A549 (cell line): ENCODE measurements at regions not wholly inside any gene's neighbourhood (a gene's known extent, or its start where the extent isn't known, plus 50 kb on each side); places are given as distances from the start of the nearest gene placed in this dataset.

Experiments used
- ATAC-seq, 2 experiments: fragments of 200-7000 bp in 1 of 2; fragments of >200 bp in 1 of 2; cut with Nextera tagmentation in 1 of 2; cut with Tn5 transposase in 1 of 2; 3 replicates each; pipeline versions ENCODE4 v1.8.0 to v1.9.1; 2018 to 2020; ENCODE audit warnings: mild to moderate bottlenecking in 1 of 2, moderate library complexity in 1 of 2
- CTCF ChIA-PET: fragments of 300-600 bp; sonication (Branson Sonifier 250); formaldehyde crosslinking; extraction: SDS; loops from one replicate; lab custom pipeline; 2021; ENCODE audit warnings: antibody characterized with exemption, inconsistent platforms; lab: Yijun Ruan, JAX
- POLR2A ChIA-PET: fragments of 350-600 bp; formaldehyde crosslinking; extraction: SDS; loops from one replicate; lab custom pipeline; 2021; ENCODE audit warnings: antibody characterized with exemption, inconsistent platforms; lab: Yijun Ruan, JAX
- DNase-seq, 2 experiments: peaks; one replicate each; pipeline versions ENCODE4 v3.0.0 to v3.0.0-alpha.2; 2011 to 2016; ENCODE audit warnings: low read depth in 1 of 2, low spot score in 1 of 2
- FAIRE-seq: peaks from 2 replicates; lab custom pipeline; 2011; peaks lifted over from hg19 to GRCh38; lab: Jason Lieb, UNC
- H3K27ac ChIP-seq, 2 experiments: fragments of >200 bp; sonication (Bioruptor Twin); formaldehyde crosslinking; 3 replicates each; pipeline ENCODE4 v1.5.1; 2016 to 2017
- H3K4me1 ChIP-seq: fragments of >200 bp; sonication (Bioruptor Twin); formaldehyde crosslinking; 3 replicates; pipeline ENCODE4 v1.6.1; 2016
- H3K4me2 ChIP-seq: fragments of >200 bp; sonication (Bioruptor Twin); formaldehyde crosslinking; 3 replicates; pipeline ENCODE4 v1.6.1; 2016
- H3K4me3 ChIP-seq: fragments of >200 bp; sonication (Bioruptor Twin); formaldehyde crosslinking; 3 replicates; pipeline ENCODE4 v1.5.1; 2016
- H3K9me3 ChIP-seq: fragments of >200 bp; sonication (Bioruptor Twin); formaldehyde crosslinking; 3 replicates; pipeline ENCODE4 v1.6.1; 2016
- BCL3 ChIP-seq: fragments of >200 bp; sonication (Bioruptor Twin); formaldehyde crosslinking; IDR thresholded peaks from 3 replicates; pipeline ENCODE4 v1.6.1; 2016
- BHLHE40 ChIP-seq: IDR thresholded peaks from 2 replicates; pipeline ENCODE4 v1.6.1; 2012; ENCODE audit warnings: low read depth, low read length, inconsistent platforms
- CHD2 ChIP-seq: fragments of 150-350 bp; IDR thresholded peaks from 2 replicates; pipeline ENCODE4 v1.6.1; 2014; ENCODE audit warnings: low read length; ENCODE audit not compliant: partially characterized antibody
- E2F6 ChIP-seq: IDR thresholded peaks from 2 replicates; pipeline ENCODE4 v1.6.1; 2012; ENCODE audit warnings: low read depth, borderline replicate concordance
- EHF ChIP-seq: fragments of 250-450 bp; sonication (Bioruptor Pico); IDR thresholded peaks from 2 replicates; pipeline ENCODE4 v1.5.0; 2020; ENCODE audit warnings: mild to moderate bottlenecking
- EP300 ChIP-seq, 2 experiments: fragments of >200 bp; sonication (Bioruptor Twin); formaldehyde crosslinking; IDR thresholded peaks; 2 replicates in 1 of 2; 3 replicates in 1 of 2; pipeline ENCODE4 v1.6.1; 2016 to 2017
- KDM1A ChIP-seq: fragments of 200-600 bp; sonication (generic); IDR thresholded peaks from 2 replicates; pipeline ENCODE4 v1.6.1; 2016; ENCODE audit warnings: low read depth, mild to moderate bottlenecking
- KDM5A ChIP-seq: fragments of 200-600 bp; sonication (generic); IDR thresholded peaks from 2 replicates; pipeline ENCODE4 v1.6.1; 2016; ENCODE audit warnings: antibody characterized with exemption, mild to moderate bottlenecking
- MAZ ChIP-seq: fragments of 150-350 bp; IDR thresholded peaks from 2 replicates; pipeline ENCODE4 v1.6.1; 2014; ENCODE audit warnings: antibody characterized with exemption, low read depth, low read length, borderline replicate concordance
- NFE2L2 ChIP-seq: fragments of 150-350 bp; conservative IDR thresholded peaks from 2 replicates; pipeline ENCODE4 v1.6.1; 2014; ENCODE audit warnings: low read length
- NPAS2 ChIP-seq: fragments of 250-450 bp; sonication (Bioruptor Pico); IDR thresholded peaks from 2 replicates; pipeline ENCODE4 v1.8.0; 2022; ENCODE audit warnings: mild to moderate bottlenecking, moderate library complexity, borderline replicate concordance
- PHF8 ChIP-seq: fragments of 200-600 bp; sonication (generic); IDR thresholded peaks from 2 replicates; pipeline ENCODE4 v1.6.1; 2016; ENCODE audit warnings: low read depth, mild to moderate bottlenecking, antibody characterized with exemption, moderate library complexity, borderline replicate concordance
- RAD21 ChIP-seq, 2 experiments: fragments of >200 bp in 1 of 2; sonication (Bioruptor Twin) in 1 of 2; formaldehyde crosslinking in 1 of 2; IDR thresholded peaks in 1 of 2; conservative IDR thresholded peaks in 1 of 2; 2 replicates in 1 of 2; 3 replicates in 1 of 2; pipeline ENCODE4 v1.6.1; 2012 to 2018; ENCODE audit warnings: inconsistent platforms in 1 of 2
- RCOR1 ChIP-seq: fragments of 150-350 bp; IDR thresholded peaks from 2 replicates; pipeline ENCODE4 v1.6.1; 2014; ENCODE audit warnings: antibody characterized with exemption, low read length, low read depth
- RFX5 ChIP-seq: fragments of 450-650 bp; IDR thresholded peaks from 2 replicates; pipeline ENCODE4 v1.7.1; 2014; ENCODE audit warnings: antibody characterized with exemption, mild to moderate bottlenecking, moderate library complexity
- TP53 ChIP-seq: fragments of 250-450 bp; sonication (Bioruptor Pico); IDR thresholded peaks from 2 replicates; pipeline ENCODE4 v1.5.0; 2021; ENCODE audit warnings: mild to moderate bottlenecking, moderate library complexity
- WGBS: methylation state at CpG from one replicate; pipeline ENCODE4 v1.1.6; 2017; ENCODE audit errors: missing lambda C conversion rate; 5-methylcytosine and 5-hydroxymethylcytosine counted together
- TF ChIP-seq, protein P1 (sequence below): IDR thresholded peaks from 2 replicates; pipeline ENCODE4 v1.6.1; 2012
- TF ChIP-seq, protein P2 (sequence below): fragments of >200 bp; sonication (Bioruptor Twin); formaldehyde crosslinking; IDR thresholded peaks from 2 replicates; pipeline ENCODE4 v1.6.1; 2016

GRCh38 chr10:78415111-78415510 is 381.4 kb downstream of the RPS24 start:
- ATAC-seq (no peak), FAIRE-seq (no peak), DNase-seq (no peak)
- no peaks in the 10 kb centered on the region for H3K9me3 ChIP-seq
- CTCF ChIA-PET: interaction anchor here (1.3 kb wide), 1 partner anchor 21 kb away, joined by 3 read pairs; no protein-coding TSS in a partner anchor
- WGBS: 82% methylated on average over 1 of the region's 1 CpG
- TF ChIP-seq, protein P1, sequence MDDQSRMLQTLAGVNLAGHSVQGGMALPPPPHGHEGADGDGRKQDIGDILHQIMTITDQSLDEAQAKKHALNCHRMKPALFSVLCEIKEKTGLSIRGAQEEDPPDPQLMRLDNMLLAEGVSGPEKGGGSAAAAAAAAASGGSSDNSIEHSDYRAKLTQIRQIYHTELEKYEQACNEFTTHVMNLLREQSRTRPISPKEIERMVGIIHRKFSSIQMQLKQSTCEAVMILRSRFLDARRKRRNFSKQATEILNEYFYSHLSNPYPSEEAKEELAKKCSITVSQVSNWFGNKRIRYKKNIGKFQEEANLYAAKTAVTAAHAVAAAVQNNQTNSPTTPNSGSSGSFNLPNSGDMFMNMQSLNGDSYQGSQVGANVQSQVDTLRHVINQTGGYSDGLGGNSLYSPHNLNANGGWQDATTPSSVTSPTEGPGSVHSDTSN: no peak
- TF ChIP-seq, protein P2, sequence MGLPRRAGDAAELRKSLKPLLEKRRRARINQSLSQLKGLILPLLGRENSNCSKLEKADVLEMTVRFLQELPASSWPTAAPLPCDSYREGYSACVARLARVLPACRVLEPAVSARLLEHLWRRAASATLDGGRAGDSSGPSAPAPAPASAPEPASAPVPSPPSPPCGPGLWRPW: no peak
- no peak for TF ChIP-seq RCOR1
- no peak for TF ChIP-seq BHLHE40
- no peak for TF ChIP-seq BCL3
- no peak for TF ChIP-seq TP53
- no peak for TF ChIP-seq NFE2L2
- TF ChIP-seq EHF (CRISPR knock-in tag): no peak
- POLR2A ChIA-PET: no interaction called here
- no peak overlapping the region for H3K4me2 ChIP-seq
- no peaks in the 10 kb centered on the region for H3K4me1 ChIP-seq
- H3K27ac ChIP-seq: no peak overlapping the region
- no peak overlapping the region for H3K4me3 ChIP-seq

DNA sequence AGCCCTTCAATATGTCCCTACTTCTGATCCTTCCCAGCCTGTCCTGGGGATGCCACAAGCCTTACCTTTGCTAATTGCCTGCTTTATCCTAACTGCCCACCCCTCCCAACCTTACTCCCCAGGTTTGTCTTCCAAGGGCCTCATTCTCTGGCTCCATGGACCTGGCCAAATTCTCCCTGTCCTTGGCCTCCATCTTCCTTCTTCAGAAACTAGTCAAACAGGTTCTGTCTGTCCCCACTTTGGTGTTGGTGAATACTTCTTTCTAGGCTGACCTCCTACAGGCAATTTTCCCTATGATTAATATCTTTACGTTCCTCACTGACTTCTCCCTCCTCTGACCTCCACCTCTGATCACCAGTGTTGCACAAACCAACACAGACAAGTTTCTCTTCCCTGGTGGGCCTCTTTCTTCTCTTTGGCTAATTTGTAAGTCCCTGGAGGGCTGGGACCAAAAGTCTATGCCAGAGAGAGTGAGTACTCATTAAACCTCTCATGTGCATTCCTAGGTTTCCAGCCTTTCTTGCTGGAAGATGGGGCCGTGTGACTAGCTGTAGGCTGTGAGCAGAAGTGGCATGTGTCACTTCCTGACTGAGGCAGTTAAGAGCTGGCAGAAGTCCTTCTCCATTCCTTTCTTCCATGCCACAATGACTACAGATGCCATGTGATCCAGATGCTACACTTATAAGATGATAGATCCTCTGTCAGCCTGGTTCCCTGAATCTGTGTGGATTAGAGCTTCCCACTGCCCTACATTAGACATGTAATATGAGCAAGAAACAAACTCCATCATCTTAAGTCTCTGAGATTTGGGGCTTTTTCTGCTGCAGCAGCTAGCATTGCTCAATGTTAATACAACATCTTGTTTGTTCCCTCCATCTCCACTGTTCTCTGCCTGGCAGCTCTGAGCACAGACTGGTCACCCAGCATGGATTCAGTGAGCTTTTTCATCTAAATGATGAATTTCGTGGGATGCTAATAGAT is 382.7 kb downstream of the RPS24 start:
- DNase-seq (no peak), FAIRE-seq (no peak), ATAC-seq (no peak)
- Histone ChIP-seq H3K9me3 (no peaks in the 10 kb centered on the region), H3K4me1 (no peaks in the 10 kb centered on the region), H3K27ac (no peak overlapping the region), H3K4me3 (no peak overlapping the region), H3K4me2 (no peak overlapping the region)
- ChIA-PET CTCF (interaction anchor here (0.8 to 1.3 kb wide), 3 partner anchors 8 to 369 kb away, joined by 3 read pairs; no protein-coding TSS in a partner anchor), POLR2A (no interaction called here)
- 36% methylated on average over 3 of the region's 3 CpGs for WGBS
- no peak for TF ChIP-seq KDM1A
- no peak for TF ChIP-seq EP300 (IDR thresholded peaks at IDR 0.05)
- no peak for TF ChIP-seq E2F6
- no peak for TF ChIP-seq MAZ
- no peak for TF ChIP-seq PHF8
- no peak for TF ChIP-seq RFX5
- TF ChIP-seq CHD2: no peak
- no peak for TF ChIP-seq NPAS2 (CRISPR knock-in tag)
- no peak for TF ChIP-seq KDM5A
- TF ChIP-seq RCOR1: no peak
- TF ChIP-seq RAD21 (conservative IDR thresholded peaks at IDR 0.05 in 1 of 2, IDR thresholded peaks at IDR 0.05 in 1 of 2): no peak
